ENCODE measurements at regions not wholly inside any gene's neighbourhood (a gene's known extent, or its start where the extent isn't known, plus 50 kb on each side); places are given as distances from the start of the nearest gene placed in this dataset.
"Not testable (repeated sequence)": the region's sequence is repeated elsewhere in the genome, so short reads cannot be mapped to it uniquely, and the experiment has no call there.

DNA sequence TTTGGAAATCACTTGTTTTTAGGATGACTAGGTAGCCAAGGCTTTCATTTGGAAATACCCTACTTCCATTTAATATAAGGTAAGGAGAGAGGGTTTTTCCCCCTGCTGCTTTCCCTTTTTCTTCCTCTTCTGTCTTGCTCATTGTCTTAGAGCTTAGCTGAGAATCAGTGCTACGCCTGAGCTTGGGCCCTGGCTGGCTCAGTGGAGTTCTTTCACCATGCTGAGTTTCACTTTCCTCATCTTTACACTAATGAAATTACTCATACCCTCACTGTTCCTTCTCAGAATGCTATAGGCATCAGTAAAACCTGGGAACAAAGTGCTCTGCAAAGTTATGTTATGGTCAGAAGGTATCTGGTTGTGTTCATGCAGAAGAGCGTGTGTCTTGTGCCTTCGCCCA, 112.3 kb upstream of the IKBKE start:
- TF ChIP-seq POLR2A, POLR2AphosphoS5 (IDR thresholded peaks at IDR 0.05): not testable (repeated sequence)
- TF ChIP-seq, protein P1, sequence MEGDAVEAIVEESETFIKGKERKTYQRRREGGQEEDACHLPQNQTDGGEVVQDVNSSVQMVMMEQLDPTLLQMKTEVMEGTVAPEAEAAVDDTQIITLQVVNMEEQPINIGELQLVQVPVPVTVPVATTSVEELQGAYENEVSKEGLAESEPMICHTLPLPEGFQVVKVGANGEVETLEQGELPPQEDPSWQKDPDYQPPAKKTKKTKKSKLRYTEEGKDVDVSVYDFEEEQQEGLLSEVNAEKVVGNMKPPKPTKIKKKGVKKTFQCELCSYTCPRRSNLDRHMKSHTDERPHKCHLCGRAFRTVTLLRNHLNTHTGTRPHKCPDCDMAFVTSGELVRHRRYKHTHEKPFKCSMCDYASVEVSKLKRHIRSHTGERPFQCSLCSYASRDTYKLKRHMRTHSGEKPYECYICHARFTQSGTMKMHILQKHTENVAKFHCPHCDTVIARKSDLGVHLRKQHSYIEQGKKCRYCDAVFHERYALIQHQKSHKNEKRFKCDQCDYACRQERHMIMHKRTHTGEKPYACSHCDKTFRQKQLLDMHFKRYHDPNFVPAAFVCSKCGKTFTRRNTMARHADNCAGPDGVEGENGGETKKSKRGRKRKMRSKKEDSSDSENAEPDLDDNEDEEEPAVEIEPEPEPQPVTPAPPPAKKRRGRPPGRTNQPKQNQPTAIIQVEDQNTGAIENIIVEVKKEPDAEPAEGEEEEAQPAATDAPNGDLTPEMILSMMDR (IDR thresholded peaks at IDR 0.05 in 8 of 11, conservative IDR thresholded peaks at IDR 0.05 in 3 of 11): not testable (repeated sequence)

Data from spleen (tissue), 7 donors.